ENCODE measurements at regions not wholly inside any gene's neighbourhood (a gene's known extent, or its start where the extent isn't known, plus 50 kb on each side); places are given as distances from the start of the nearest gene placed in this dataset.
"Not testable (repeated sequence)": the region's sequence is repeated elsewhere in the genome, so short reads cannot be mapped to it uniquely, and the experiment has no call there.

DNA sequence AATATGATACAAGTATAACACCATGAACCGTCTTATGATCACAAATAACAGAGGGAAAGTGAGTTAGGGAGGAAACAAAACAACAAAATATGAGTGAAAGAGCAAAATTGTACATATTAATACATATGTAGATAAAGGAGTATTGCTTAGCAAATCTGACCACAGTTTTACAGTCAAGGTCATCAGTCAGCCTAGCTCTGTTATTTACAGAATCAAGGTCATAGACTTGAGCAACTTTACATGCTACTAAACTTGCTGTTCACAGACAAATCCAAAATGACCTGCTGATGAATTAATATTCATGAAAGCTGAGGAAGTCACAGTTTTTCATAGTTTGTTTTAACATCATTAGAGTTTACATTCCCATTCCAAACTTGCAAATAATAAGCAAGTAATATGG lies 1387.7 kb upstream of the ACO1 start:
- Mint-ChIP-seq H3K4me1 (no peaks in the 10 kb centered on the region), H3K27ac (no peak overlapping the region), H3K36me3 (no peaks in the 10 kb centered on the region), H3K4me3 (no peak overlapping the region), H3K27me3 (ENCODE audit: low read depth in 3 of 3) (peaks cover 0 to 1% (median 0%) of the 10 kb centered on the region in 3 donors), H3K9me3 (peaks cover 5 to 27% (median 12%) of the 10 kb centered on the region in 6 donors)
- DNase-seq = no peak

DNA sequence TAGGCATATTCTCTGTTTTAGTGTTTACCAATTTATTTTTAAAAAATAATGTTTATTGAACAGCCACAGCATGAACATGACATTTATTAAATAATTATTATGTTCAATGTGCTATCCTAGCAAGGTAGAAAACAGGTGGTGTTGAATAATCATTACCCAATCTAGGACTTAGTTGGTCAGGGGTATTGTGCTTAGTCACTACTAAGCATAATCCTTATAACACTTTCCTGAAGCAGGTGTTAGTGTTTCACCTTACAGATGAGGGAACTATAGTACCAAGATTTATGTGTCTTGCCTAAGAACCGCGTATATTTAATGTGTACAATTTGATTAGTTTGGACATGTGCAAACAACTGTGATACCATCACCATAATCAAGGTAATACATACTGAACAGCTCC lies 1387.2 kb upstream of the ACO1 start:
- Mint-ChIP-seq H3K4me3 (no peak overlapping the region), H3K4me1 (no peaks in the 10 kb centered on the region), H3K36me3 (no peaks in the 10 kb centered on the region), H3K27ac (no peak overlapping the region), H3K27me3 (ENCODE audit: low read depth in 3 of 3) (peaks cover 0 to 1% (median 0%) of the 10 kb centered on the region in 3 donors), H3K9me3 (peaks cover 9 to 32% (median 16%) of the 10 kb centered on the region in 6 donors)
- DNase-seq = no peak

DNA sequence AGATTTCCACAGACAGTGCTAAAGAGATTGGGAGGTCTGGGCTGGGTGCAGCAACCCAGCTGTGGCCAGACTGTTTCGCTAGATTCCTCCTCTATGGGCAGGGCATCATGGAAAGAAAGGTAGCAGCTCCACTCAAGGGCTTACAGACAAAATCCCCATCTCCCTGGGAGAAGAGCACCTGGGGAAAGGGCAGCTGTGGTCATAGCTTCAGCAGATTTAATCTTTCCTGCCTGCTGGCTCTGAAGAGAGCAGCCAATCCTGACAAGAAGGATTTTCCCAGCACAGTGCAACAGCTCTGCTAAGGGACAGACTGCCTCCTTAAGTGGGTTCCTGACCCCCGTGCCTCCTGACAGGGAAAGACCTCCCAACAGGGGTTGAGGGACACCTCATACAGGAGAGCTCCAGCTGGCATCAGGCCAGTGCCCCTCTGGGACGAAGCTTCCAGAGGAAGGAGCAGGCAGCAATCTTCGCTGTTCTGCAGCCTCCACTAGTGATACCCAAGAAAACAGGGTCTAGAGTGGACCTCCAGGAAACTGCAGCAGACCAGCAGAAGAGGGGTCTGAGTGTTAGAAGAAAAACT lies 1379.3 kb upstream of the ACO1 start:
- no peak for DNase-seq
- H3K4me3 Mint-ChIP-seq = no peak overlapping the region
- H3K27ac Mint-ChIP-seq = no peak overlapping the region
- H3K27me3 Mint-ChIP-seq (ENCODE audit: low read depth in 3 of 3) = peaks cover 0 to 2% (median 0%) of the 10 kb centered on the region in 3 donors
- peaks cover 16 to 59% (median 32%) of the 10 kb centered on the region in 6 donors for H3K9me3 Mint-ChIP-seq
- no peaks in the 10 kb centered on the region for H3K4me1 Mint-ChIP-seq
- H3K36me3 Mint-ChIP-seq = peaks cover 0 to 4% (median 0%) of the 10 kb centered on the region in 3 donors

GRCh38 chr9:31013371-31013770 lies 1371.1 kb upstream of the ACO1 start:
- no peaks in the 10 kb centered on the region for H3K4me1 Mint-ChIP-seq
- H3K27ac Mint-ChIP-seq = no peak overlapping the region
- peaks cover 0 to 4% (median 0%) of the 10 kb centered on the region in 3 donors for H3K27me3 Mint-ChIP-seq (ENCODE audit: low read depth in 3 of 3)
- no peaks in the 10 kb centered on the region for H3K36me3 Mint-ChIP-seq
- no peak for DNase-seq
- H3K4me3 Mint-ChIP-seq = no peak overlapping the region
- H3K9me3 Mint-ChIP-seq = peaks cover 11 to 42% (median 14%) of the 10 kb centered on the region in 6 donors

DNA sequence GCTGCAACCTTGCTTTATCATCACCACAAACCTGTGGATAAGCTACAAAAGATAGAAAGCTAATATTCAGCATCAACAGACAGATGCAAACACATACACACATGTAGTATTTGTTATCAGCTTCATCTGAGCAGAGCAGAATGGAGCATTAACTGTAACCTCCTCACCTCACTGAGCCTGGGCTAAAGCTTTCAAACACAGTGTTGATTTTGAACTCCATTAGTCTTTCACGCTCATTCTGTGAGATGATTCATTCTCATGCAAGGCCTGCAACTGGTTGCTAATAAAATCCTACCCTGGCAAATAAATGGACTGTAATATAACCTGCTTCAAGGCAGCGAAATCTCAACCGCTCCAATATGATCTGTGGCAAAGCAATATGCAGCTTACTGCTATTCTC lies 1360.6 kb upstream of the ACO1 start:
- Mint-ChIP-seq H3K27ac (no peak overlapping the region), H3K4me3 (no peak overlapping the region), H3K36me3 (no peaks in the 10 kb centered on the region), H3K9me3 (peaks cover 0 to 29% (median 8%) of the 10 kb centered on the region in 6 donors), H3K4me1 (no peaks in the 10 kb centered on the region), H3K27me3 (ENCODE audit: low read depth in 3 of 3) (peaks cover 0 to 4% (median 2%) of the 10 kb centered on the region in 3 donors)
- DNase-seq = no peak

GRCh38 chr9:31027678-31028077 lies 1356.8 kb upstream of the ACO1 start:
- DNase-seq = no peak
- Mint-ChIP-seq H3K27ac (no peak overlapping the region), H3K27me3 (ENCODE audit: low read depth in 3 of 3) (peaks cover 0 to 2% (median 0%) of the 10 kb centered on the region in 3 donors), H3K4me1 (no peaks in the 10 kb centered on the region), H3K36me3 (no peaks in the 10 kb centered on the region), H3K4me3 (no peak overlapping the region), H3K9me3 (peaks cover 0 to 20% (median 4%) of the 10 kb centered on the region in 6 donors)

DNA sequence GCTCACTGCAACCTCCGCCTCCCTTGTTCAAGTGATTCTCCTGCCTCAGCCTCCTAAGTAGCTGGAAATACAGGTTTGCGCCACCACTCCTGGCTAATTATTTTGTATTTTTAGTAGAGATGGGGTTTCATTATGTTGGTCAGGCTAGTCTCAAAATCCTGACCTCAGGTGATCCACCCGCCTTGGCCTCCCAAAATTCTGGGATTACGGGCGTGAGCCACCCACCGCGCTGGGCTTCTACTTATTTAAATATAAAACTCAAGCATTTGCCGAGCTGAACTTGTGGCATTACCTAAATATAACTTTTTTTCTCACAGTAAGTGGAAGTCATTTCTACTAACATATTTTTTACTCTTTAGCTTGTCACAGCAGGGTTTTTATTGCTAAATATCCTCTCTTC lies 1356.3 kb upstream of the ACO1 start:
- Mint-ChIP-seq H3K4me1 (no peaks in the 10 kb centered on the region), H3K9me3 (peaks cover 0 to 16% (median 3%) of the 10 kb centered on the region in 6 donors), H3K36me3 (no peaks in the 10 kb centered on the region), H3K4me3 (no peak overlapping the region), H3K27me3 (ENCODE audit: low read depth in 3 of 3) (peaks cover 0 to under 1% (median 0%) of the 10 kb centered on the region in 3 donors), H3K27ac (no peak overlapping the region)
- DNase-seq = no peak

DNA sequence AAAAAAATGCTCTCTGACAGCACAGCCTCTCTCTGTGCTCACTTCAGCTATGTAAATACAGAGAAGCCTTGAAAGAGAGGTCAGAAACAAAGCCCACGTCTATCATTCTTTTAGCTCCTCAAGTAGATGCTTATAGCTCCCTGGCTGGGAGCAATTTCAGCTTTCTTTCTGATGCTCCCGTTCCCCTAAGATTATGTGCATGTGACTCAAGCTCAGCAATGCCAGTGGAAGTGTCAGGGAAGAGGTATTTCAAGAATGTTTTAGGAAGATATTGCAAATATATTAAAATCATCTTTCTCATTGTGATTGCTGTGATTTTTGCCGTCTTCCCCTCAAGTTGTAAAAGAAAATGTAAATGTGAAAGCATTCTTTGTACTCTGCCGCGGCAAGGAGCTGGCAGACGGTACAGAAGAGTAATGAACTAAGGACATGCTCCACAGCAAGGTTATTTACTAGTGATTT lies 1353.7 kb upstream of the ACO1 start:
- Mint-ChIP-seq H3K27ac (no peak overlapping the region), H3K4me1 (no peaks in the 10 kb centered on the region), H3K36me3 (no peaks in the 10 kb centered on the region), H3K27me3 (ENCODE audit: low read depth in 3 of 3) (peaks cover 0 to 3% (median 0%) of the 10 kb centered on the region in 3 donors), H3K9me3 (peaks cover 0 to 18% (median 4%) of the 10 kb centered on the region in 6 donors), H3K4me3 (no peak overlapping the region)
- no peak for DNase-seq

GRCh38 chr9:31032206-31032605 lies 1352.2 kb upstream of the ACO1 start:
- Mint-ChIP-seq H3K4me3 (no peak overlapping the region), H3K27me3 (ENCODE audit: low read depth in 3 of 3) (peaks cover 0 to 3% (median 0%) of the 10 kb centered on the region in 3 donors)
- no peak for DNase-seq

GRCh38 chr9:31034311-31034710 lies 1350.1 kb upstream of the ACO1 start:
- Mint-ChIP-seq H3K4me1 (no peaks in the 10 kb centered on the region), H3K4me3 (no peak overlapping the region), H3K27me3 (ENCODE audit: low read depth in 3 of 3) (peaks cover 0 to 3% (median 0%) of the 10 kb centered on the region in 3 donors), H3K36me3 (no peaks in the 10 kb centered on the region), H3K27ac (no peak overlapping the region), H3K9me3 (peaks cover 0 to 20% (median 5%) of the 10 kb centered on the region in 6 donors)
- DNase-seq = no peak

More at GRCh38 chr9:31032206-31032605, 1352.2 kb upstream of the ACO1 start:
- no peak overlapping the region for H3K27ac Mint-ChIP-seq
- H3K36me3 Mint-ChIP-seq = no peaks in the 10 kb centered on the region
- peaks cover 0 to 20% (median 5%) of the 10 kb centered on the region in 6 donors for H3K9me3 Mint-ChIP-seq
- no peaks in the 10 kb centered on the region for H3K4me1 Mint-ChIP-seq

GRCh38 chr9:31040564-31040963 lies 1343.9 kb upstream of the ACO1 start:
- Mint-ChIP-seq H3K4me1 (no peaks in the 10 kb centered on the region), H3K27ac (no peak overlapping the region), H3K4me3 (no peak overlapping the region)

DNA sequence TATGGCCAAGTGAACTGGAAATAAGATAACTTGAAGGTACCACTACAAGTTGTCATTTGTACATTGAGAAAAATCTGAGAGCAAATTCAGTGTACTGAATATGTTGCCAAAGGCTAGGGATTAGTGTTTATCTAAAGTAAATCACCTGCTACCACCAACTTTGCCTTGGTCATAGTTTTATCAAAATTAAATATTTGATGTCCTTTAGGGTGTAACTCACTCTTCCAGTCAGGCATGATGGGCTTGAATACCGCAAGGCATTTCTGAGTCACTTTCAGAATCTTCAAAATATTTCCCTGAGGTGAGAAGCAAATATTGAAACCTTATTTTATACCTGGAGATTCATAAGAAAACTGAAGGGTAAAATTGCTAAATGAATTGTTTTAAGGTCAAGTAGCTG lies 1338.6 kb upstream of the ACO1 start:
- no peak overlapping the region for H3K27ac Mint-ChIP-seq
- H3K27me3 Mint-ChIP-seq (ENCODE audit: low read depth in 3 of 3) = peaks cover 0 to 1% (median 1%) of the 10 kb centered on the region in 3 donors

More at GRCh38 chr9:31040564-31040963, 1343.9 kb upstream of the ACO1 start:
- Mint-ChIP-seq H3K27me3 (ENCODE audit: low read depth in 3 of 3) (peaks cover 0 to 1% (median 1%) of the 10 kb centered on the region in 3 donors), H3K36me3 (no peaks in the 10 kb centered on the region), H3K9me3 (peaks cover 0 to 5% (median 3%) of the 10 kb centered on the region in 6 donors)
- DNase-seq = no peak

DNA sequence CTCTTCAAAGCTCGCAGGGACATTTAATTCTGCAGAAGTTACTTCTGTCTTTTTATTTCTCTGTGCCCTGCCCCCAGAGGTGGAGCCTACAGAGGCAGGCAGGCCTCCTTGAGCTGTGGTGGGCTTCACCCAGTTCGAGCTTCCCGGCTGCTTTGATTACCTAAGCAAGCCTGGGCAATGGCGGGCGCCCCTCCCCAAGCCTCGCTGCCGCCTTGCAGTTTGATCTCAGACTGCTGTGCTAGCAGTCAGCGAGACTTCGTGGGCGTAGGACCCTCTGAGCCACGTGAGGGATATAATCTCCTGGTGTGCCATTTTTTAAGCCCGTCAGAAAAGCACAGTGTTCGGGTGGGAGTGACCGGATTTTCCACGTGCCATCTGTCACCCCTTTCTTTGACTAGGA lies 1322.9 kb upstream of the ACO1 start:
- not testable (repeated sequence) for H3K36me3 Mint-ChIP-seq; H3K27ac Mint-ChIP-seq; H3K4me1 Mint-ChIP-seq; DNase-seq; H3K27me3 Mint-ChIP-seq (ENCODE audit: low read depth in 3 of 3); H3K4me3 Mint-ChIP-seq
- H3K9me3 Mint-ChIP-seq = peaks cover 1 to 22% (median 15%) of the 10 kb centered on the region in 6 donors

More for the DNA sequence above, 1338.6 kb upstream of the ACO1 start:
- no peaks in the 10 kb centered on the region for H3K4me1 Mint-ChIP-seq
- H3K4me3 Mint-ChIP-seq = no peak overlapping the region
- H3K36me3 Mint-ChIP-seq = no peaks in the 10 kb centered on the region
- H3K9me3 Mint-ChIP-seq = peaks cover 0 to 15% (median 6%) of the 10 kb centered on the region in 6 donors
- no peak for DNase-seq

GRCh38 chr9:31065691-31066090 lies 1318.8 kb upstream of the ACO1 start:
- H3K4me1 Mint-ChIP-seq = no peaks in the 10 kb centered on the region
- peaks cover 0 to 44% (median 19%) of the 10 kb centered on the region in 6 donors for H3K9me3 Mint-ChIP-seq
- H3K27me3 Mint-ChIP-seq (ENCODE audit: low read depth in 3 of 3) = no peaks in the 10 kb centered on the region
- H3K27ac Mint-ChIP-seq = no peak overlapping the region
- H3K36me3 Mint-ChIP-seq = peaks cover 0 to 4% (median 0%) of the 10 kb centered on the region in 3 donors
- no peak overlapping the region for H3K4me3 Mint-ChIP-seq
- DNase-seq = no peak

DNA sequence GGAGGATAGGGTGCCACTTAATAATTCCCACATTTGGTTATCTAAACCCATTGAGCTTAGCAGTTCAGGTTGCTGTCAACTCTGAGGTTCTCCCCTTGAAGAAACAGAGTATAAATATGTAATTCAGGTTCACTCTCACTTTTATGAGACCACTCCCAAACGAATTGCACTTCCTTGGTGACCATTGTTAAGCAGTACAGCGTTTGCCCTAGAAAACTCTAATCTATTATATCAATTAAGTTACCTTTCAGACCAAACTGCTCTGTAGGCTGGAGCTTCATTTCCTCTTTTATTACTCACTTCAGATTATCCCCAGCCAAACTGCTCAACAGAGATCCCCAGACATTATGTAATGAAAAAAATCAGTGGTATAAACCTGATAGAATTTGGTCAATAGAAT lies 1317.0 kb upstream of the ACO1 start:
- Mint-ChIP-seq H3K9me3 (peaks cover 4 to 42% (median 15%) of the 10 kb centered on the region in 6 donors), H3K4me1 (no peaks in the 10 kb centered on the region), H3K27me3 (ENCODE audit: low read depth in 3 of 3) (no peaks in the 10 kb centered on the region), H3K36me3 (peaks cover 0 to 4% (median 0%) of the 10 kb centered on the region in 3 donors), H3K27ac (no peak overlapping the region), H3K4me3 (no peak overlapping the region)
- DNase-seq = no peak
